ENCODE measurements at regions not wholly inside any gene's neighbourhood (a gene's known extent, or its start where the extent isn't known, plus 50 kb on each side); places are given as distances from the start of the nearest gene placed in this dataset.
"Not testable (repeated sequence)": the region's sequence is repeated elsewhere in the genome, so short reads cannot be mapped to it uniquely, and the experiment has no call there.

DNA sequence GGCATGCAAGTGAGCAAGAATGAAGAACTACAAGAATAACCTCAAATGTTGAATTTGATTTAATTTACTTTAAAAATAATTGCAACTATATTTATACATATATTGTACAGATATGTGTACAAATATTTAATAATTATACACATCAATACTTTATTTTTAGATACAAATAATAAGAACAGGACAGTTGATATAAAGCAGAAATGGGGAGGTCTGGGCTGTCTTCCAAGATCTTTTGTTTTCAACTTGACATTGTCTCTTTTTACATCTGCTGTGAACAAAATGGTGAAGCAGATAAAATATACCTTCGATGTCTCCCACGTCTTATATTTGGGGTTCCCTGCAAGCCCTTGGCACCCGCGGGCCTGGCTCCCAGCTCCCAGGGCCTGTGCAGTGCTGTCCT lies 231.3 kb upstream of the RBBP8 start:
- no peak overlapping the region for H3K4me3 Mint-ChIP-seq
- H3K27me3 Mint-ChIP-seq (ENCODE audit: low read depth), result peaks cover 3% of the 10 kb centered on the region
- H3K27ac Mint-ChIP-seq, result no peak overlapping the region
- no peaks in the 10 kb centered on the region for H3K4me1 Mint-ChIP-seq (ENCODE audit: low read depth)
- H3K9me3 Mint-ChIP-seq, result no peaks in the 10 kb centered on the region
- H3K36me3 Mint-ChIP-seq (ENCODE audit: low read depth), result no peaks in the 10 kb centered on the region

DNA sequence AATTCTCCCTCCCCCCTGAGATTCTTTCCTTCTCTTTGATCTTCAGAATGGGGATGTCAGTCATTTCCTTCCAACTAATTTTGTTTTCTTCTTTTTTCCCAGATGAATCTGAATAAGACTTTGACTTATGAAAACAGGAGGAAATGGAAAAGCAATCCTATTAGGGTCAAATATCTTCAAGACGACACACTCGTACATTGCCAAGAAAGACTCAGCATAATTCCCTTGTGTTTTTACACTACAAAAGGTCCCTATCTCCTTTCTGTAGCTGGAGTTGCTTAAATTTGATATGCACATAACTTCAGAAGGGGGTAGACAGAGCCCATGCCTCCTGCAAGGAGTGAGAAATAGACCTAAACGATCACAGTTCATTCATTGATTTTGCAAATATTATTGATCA lies 230.3 kb upstream of the RBBP8 start:
- no peaks in the 10 kb centered on the region for H3K4me1 Mint-ChIP-seq (ENCODE audit: low read depth)
- peaks cover 3% of the 10 kb centered on the region for H3K27me3 Mint-ChIP-seq (ENCODE audit: low read depth)
- H3K4me3 Mint-ChIP-seq, result no peak overlapping the region
- H3K27ac Mint-ChIP-seq, result no peak overlapping the region
- no peaks in the 10 kb centered on the region for H3K9me3 Mint-ChIP-seq
- H3K36me3 Mint-ChIP-seq (ENCODE audit: low read depth), result no peaks in the 10 kb centered on the region

DNA sequence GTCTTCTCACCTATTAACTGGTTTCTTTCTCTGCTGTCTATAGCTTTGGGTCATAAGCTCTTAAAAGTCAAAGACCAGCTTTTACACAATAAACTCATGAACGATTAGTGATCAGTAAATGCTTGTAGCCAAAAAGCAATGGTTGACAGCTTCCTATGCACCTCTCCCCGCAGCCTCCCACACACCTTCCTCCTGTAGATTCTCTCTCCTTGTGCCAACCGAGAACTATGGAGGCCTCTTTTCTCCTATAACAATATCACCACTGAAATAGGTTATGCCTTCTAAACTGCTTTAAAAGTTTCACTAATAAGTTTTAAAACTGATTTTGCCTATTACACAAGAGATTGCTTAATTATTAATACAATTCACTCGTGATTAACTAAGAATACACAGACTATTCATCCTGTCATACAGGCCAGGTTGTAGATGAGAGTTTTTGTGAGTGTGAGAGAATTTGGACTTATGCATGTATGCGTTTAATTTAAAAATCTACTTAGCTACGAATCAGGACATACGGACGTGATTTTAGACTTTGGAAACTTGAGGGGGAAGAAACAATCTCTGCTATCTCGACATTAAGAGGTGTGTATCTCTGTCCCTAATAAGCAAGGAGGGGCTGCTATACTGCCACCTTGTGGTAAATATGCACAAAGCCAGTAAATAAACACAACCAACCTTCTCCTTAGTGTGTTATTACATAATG lies 229.1 kb upstream of the RBBP8 start:
- Mint-ChIP-seq H3K36me3 (ENCODE audit: low read depth) (no peaks in the 10 kb centered on the region), H3K9me3 (no peaks in the 10 kb centered on the region), H3K27ac (no peak overlapping the region), H3K27me3 (ENCODE audit: low read depth) (peaks cover 3% of the 10 kb centered on the region), H3K4me3 (no peak overlapping the region), H3K4me1 (ENCODE audit: low read depth) (no peaks in the 10 kb centered on the region)

DNA sequence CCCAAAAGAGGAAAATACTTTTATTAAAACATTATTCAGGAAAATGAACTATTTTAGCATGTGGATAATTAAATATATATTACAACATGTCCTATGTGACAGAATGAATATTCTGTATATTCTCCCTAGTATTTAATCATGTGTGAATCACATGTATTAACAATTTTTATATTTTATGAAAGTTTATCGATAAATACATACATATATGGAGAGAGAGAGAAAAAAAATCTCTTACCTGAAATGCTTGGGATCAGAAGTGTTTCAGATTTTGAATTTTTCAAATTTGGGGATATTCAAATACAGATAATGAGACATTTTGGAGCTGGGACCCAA lies 228.6 kb upstream of the RBBP8 start:
- H3K36me3 Mint-ChIP-seq (ENCODE audit: low read depth), result no peaks in the 10 kb centered on the region
- H3K4me3 Mint-ChIP-seq, result no peak overlapping the region
- H3K27ac Mint-ChIP-seq, result no peak overlapping the region
- H3K9me3 Mint-ChIP-seq, result no peaks in the 10 kb centered on the region
- peaks cover 3% of the 10 kb centered on the region for H3K27me3 Mint-ChIP-seq (ENCODE audit: low read depth)
- H3K4me1 Mint-ChIP-seq (ENCODE audit: low read depth), result no peaks in the 10 kb centered on the region

- H3K36me3 Mint-ChIP-seq (ENCODE audit: low read depth), result no peaks in the 10 kb centered on the region
- H3K4me1 Mint-ChIP-seq (ENCODE audit: low read depth), result no peaks in the 10 kb centered on the region
- H3K27me3 Mint-ChIP-seq (ENCODE audit: low read depth), result no peaks in the 10 kb centered on the region
- H3K9me3 Mint-ChIP-seq, result no peaks in the 10 kb centered on the region
- H3K4me3 Mint-ChIP-seq, result no peak overlapping the region
- H3K27ac Mint-ChIP-seq, result no peak overlapping the region
Measured at GRCh38 chr18:22705328-22705727, 227.8 kb upstream of the RBBP8 start.

DNA sequence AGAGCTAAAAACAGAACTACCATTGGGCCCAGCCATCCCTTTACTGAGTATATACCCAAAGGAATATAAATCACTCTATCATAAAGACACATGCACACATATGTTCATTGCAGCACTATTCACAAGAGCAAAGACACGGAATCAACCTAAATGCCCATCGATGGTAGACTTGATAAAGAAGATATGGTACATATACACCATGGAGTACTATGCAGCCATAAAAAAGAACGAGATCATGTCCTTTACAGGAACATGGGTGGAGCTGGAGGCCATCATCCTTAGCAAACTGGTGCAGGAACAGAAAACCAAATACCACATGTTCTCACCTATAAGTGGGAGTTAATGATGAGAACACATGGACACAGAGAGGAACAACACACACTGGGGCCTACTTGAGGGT lies 227.1 kb upstream of the RBBP8 start:
- H3K9me3 Mint-ChIP-seq; H3K36me3 Mint-ChIP-seq (ENCODE audit: low read depth); H3K27me3 Mint-ChIP-seq (ENCODE audit: low read depth); H3K4me3 Mint-ChIP-seq; H3K4me1 Mint-ChIP-seq (ENCODE audit: low read depth); H3K27ac Mint-ChIP-seq: not testable (repeated sequence)

DNA sequence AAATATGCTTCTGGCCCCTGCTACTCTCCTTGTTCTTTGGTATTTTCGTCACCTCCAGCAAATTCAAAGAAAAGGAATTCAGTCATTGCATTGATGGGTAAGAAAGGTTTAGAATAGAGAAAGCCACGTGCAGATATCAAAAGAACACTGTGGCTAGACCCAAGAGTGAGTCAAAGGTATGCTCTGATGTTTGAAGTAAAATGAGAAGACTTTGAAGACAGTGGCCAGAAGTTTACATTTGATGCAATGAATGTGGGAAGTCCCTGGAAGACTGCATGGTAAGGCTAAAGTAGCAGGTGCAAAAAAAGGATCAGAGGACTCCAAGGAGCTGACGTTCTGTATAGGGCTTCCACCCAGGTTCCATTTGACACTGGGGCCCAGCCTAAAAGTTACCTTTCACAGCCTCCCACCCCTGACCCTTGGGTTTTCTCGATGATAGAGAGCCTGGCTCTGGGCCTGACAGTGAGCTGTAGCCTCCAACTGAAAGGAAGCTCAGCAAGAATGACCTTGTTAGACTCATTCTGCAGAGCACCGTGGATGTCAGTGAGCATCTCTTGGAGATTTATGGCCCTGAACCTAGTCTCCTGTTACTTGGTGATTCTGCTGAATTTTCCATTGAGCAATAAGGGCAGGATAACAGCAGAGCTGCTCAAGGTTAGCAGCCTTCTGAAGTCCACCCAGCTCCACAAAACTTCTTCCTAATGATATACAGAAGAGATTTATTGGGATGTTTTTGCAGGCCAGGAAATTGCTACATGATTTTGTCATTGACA lies 223.7 kb upstream of the RBBP8 start:
- no peaks in the 10 kb centered on the region for H3K4me1 Mint-ChIP-seq (ENCODE audit: low read depth)
- no peaks in the 10 kb centered on the region for H3K27me3 Mint-ChIP-seq (ENCODE audit: low read depth)
- no peak overlapping the region for H3K27ac Mint-ChIP-seq
- no peaks in the 10 kb centered on the region for H3K36me3 Mint-ChIP-seq (ENCODE audit: low read depth)
- no peaks in the 10 kb centered on the region for H3K9me3 Mint-ChIP-seq
- H3K4me3 Mint-ChIP-seq, result no peak overlapping the region

DNA sequence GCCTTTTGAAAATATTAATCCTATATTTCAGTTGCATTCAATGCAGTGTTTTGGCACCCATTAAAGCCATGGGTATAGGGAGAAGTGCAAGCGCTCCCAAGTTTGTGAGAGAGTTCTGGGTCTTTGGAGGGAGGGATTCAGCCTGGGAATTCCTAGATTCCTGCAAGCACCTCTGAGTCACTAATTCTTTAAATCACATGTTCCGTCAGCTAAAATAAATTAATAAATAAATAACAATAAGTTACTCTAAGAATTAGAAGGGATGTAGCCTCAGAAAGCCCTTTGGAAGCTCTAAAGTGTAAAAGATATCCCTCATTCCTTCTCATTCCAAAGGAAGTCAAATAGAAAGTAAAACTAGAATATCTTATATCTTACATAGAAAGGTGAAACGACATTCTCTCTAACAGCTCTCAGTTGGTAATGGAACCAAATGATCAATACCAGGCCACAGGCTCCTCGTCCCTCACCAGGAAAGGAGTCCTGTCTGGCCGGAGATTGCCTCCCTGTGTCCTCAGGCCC lies 222.4 kb upstream of the RBBP8 start:
- Mint-ChIP-seq H3K27me3 (ENCODE audit: low read depth) (no peaks in the 10 kb centered on the region), H3K36me3 (ENCODE audit: low read depth) (no peaks in the 10 kb centered on the region), H3K9me3 (no peaks in the 10 kb centered on the region), H3K4me1 (ENCODE audit: low read depth) (no peaks in the 10 kb centered on the region), H3K4me3 (no peak overlapping the region), H3K27ac (no peak overlapping the region)

DNA sequence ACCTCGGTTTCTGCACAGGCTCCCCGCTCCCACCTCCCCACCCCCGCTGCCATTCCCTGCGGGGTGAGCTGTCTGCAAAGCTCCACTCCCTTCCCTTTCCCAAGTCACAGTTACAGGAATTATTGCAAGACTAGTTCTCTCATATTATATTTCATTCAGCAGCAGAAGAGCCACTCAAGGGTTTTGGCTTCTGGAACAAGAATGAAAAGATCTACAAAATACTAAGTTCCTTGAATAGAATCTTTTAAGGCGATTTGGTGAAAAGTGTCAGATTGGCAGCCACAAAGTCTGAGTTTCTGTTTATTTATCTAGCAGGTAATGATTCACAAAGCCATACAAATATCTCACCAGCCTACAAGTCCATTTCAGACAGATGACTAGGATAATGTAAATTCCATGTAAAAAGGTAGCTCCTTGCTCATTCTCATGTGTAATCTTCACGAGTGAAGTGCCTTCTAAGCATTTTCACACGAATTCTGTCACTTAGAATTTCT lies 221.9 kb upstream of the RBBP8 start:
- Mint-ChIP-seq H3K4me1 (ENCODE audit: low read depth) (no peaks in the 10 kb centered on the region), H3K27me3 (ENCODE audit: low read depth) (no peaks in the 10 kb centered on the region), H3K9me3 (no peaks in the 10 kb centered on the region), H3K4me3 (no peak overlapping the region), H3K27ac (no peak overlapping the region), H3K36me3 (ENCODE audit: low read depth) (no peaks in the 10 kb centered on the region)

GRCh38 chr18:22713511-22713910 lies 219.6 kb upstream of the RBBP8 start:
- no peaks in the 10 kb centered on the region for H3K4me1 Mint-ChIP-seq (ENCODE audit: low read depth)
- H3K27ac Mint-ChIP-seq, result no peak overlapping the region

DNA sequence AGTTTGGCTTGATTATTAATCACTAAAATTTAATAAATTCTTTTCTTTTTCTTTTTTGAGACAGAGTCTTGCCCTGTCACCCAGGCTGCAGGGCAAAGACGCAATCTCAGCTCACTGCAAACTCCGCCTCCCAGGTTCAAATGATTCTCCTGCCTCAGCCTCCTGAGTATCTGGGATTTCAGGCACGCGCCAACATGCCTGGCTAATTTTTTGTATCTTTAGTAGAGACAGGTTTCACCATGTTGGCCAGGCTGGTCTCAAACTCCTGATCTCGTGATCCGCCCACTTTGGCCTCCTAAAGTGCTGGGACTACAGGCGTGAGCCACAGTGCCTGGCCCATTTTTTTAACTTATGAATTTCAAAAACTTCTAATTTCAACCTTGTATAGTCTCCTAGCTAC lies 215.6 kb upstream of the RBBP8 start:
- not testable (repeated sequence) for H3K9me3 Mint-ChIP-seq; H3K27me3 Mint-ChIP-seq (ENCODE audit: low read depth); H3K27ac Mint-ChIP-seq; H3K4me1 Mint-ChIP-seq (ENCODE audit: low read depth); H3K36me3 Mint-ChIP-seq (ENCODE audit: low read depth); H3K4me3 Mint-ChIP-seq

More at GRCh38 chr18:22713511-22713910, 219.6 kb upstream of the RBBP8 start:
- H3K4me3 Mint-ChIP-seq, result no peak overlapping the region
- H3K36me3 Mint-ChIP-seq (ENCODE audit: low read depth), result no peaks in the 10 kb centered on the region
- H3K27me3 Mint-ChIP-seq (ENCODE audit: low read depth), result no peaks in the 10 kb centered on the region
- H3K9me3 Mint-ChIP-seq, result no peaks in the 10 kb centered on the region

DNA sequence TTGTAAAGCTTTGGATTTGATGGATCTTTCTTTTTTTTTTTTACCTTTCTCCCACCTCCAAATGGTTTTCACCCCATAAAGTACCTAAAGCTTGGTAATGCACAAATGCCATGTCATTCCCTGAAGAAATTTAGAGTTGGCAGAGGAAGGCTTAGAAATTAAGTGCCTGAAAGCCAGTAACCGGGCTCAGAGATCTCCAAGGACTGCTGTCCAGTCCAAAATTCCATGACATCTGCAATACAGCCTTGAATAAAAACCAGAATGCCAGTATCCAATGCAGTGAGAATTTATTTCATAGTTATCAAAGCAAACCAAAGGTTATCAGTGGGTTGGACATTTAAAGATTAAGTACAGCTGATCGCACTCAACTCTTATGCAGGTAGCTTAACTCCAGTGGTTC lies 209.9 kb upstream of the RBBP8 start:
- Mint-ChIP-seq H3K4me1 (ENCODE audit: low read depth) (no peaks in the 10 kb centered on the region), H3K36me3 (ENCODE audit: low read depth) (no peaks in the 10 kb centered on the region), H3K27me3 (ENCODE audit: low read depth) (no peaks in the 10 kb centered on the region), H3K4me3 (no peak overlapping the region), H3K9me3 (no peaks in the 10 kb centered on the region), H3K27ac (no peak overlapping the region)

GRCh38 chr18:22723773-22724172 lies 209.4 kb upstream of the RBBP8 start:
- no peak overlapping the region for H3K4me3 Mint-ChIP-seq
- no peak overlapping the region for H3K27ac Mint-ChIP-seq
- H3K4me1 Mint-ChIP-seq (ENCODE audit: low read depth), result no peaks in the 10 kb centered on the region
- H3K27me3 Mint-ChIP-seq (ENCODE audit: low read depth), result no peaks in the 10 kb centered on the region
- H3K36me3 Mint-ChIP-seq (ENCODE audit: low read depth), result no peaks in the 10 kb centered on the region
- H3K9me3 Mint-ChIP-seq, result no peaks in the 10 kb centered on the region

DNA sequence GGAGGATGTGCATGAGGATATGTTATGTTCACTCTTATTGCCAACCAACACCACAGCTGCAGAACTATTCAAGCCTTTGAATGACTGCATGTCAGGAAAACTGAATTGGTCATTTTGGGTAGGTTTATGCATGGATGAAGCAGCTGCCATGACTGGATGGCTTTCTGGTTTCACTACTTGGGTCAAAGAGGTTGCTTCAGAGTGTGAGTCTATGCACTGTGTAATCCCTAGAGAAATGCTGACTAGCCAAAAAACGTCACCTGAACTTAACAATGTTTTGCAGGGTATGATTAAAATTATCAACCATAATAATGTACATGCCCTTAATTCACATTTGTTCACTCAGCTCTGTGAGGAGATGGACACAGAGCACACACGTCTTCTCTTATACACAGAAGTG lies 206.7 kb upstream of the RBBP8 start:
- no peak overlapping the region for H3K4me3 Mint-ChIP-seq
- no peak overlapping the region for H3K27ac Mint-ChIP-seq
- H3K4me1 Mint-ChIP-seq (ENCODE audit: low read depth), result no peaks in the 10 kb centered on the region
- H3K27me3 Mint-ChIP-seq (ENCODE audit: low read depth), result no peaks in the 10 kb centered on the region
- no peaks in the 10 kb centered on the region for H3K9me3 Mint-ChIP-seq
- H3K36me3 Mint-ChIP-seq (ENCODE audit: low read depth), result no peaks in the 10 kb centered on the region

GRCh38 chr18:22728016-22728415 lies 205.1 kb upstream of the RBBP8 start:
- Mint-ChIP-seq H3K27me3 (ENCODE audit: low read depth) (peaks cover under 1% of the 10 kb centered on the region), H3K4me3 (no peak overlapping the region), H3K9me3 (no peaks in the 10 kb centered on the region), H3K4me1 (ENCODE audit: low read depth) (no peaks in the 10 kb centered on the region), H3K27ac (no peak overlapping the region), H3K36me3 (ENCODE audit: low read depth) (no peaks in the 10 kb centered on the region)
